PC-3 (cell line): ENCODE measurements at regions not wholly inside any gene's neighbourhood (a gene's known extent, or its start where the extent isn't known, plus 50 kb on each side); places are given as distances from the start of the nearest gene placed in this dataset.

Source experiments
- ATAC-seq: fragments of 200-7000 bp; cut with Tn5 transposase; 2 replicates; pipeline ENCODE4 v1.9.1; 2020; ENCODE audit warnings: mild to moderate bottlenecking, moderate library complexity
- BruUV-seq: library from RNA; stranded (reverse); fragments of 400-500 nt; replicated peaks from 2 replicates; lab custom pipeline; 2021; lab: Mats Ljungman, UMichigan
- CTCF ChIA-PET: fragments of 300-600 bp; sonication (Branson Sonifier 250); formaldehyde crosslinking; loops from one replicate; lab custom pipeline; 2022; ENCODE audit warnings: antibody characterized with exemption; lab: Charles Lee
- POLR2A ChIA-PET: fragments of 300-600 bp; sonication (Branson Sonifier 250); formaldehyde crosslinking; loops from one replicate; lab custom pipeline; 2022; ENCODE audit warnings: antibody characterized with exemption; ENCODE audit not compliant: unreplicated experiment; lab: Charles Lee
- DNase-seq: peaks from one replicate; pipeline ENCODE4 v3.0.0-alpha.2; 2015
- H2AFZ ChIP-seq: fragments of 300-600 bp; sonication (generic); 2 replicates; pipeline ENCODE4 v1.6.0; 2016; ENCODE audit warnings: antibody characterized with exemption, low read length
- H3F3A ChIP-seq: fragments of 300-600 bp; sonication (generic); one replicate; pipeline ENCODE4 v1.6.0; 2017; ENCODE audit warnings: antibody characterized with exemption, low read length, control low read depth, mild to moderate bottlenecking; ENCODE audit not compliant: unreplicated experiment
- H3K27ac ChIP-seq: fragments of 300-600 bp; sonication (generic); 2 replicates; pipeline ENCODE4 v1.5.1; 2016; ENCODE audit warnings: mild to moderate bottlenecking, low read length
- H3K27me3 ChIP-seq: fragments of 300-600 bp; sonication (generic); 2 replicates; pipeline ENCODE4 v1.6.1; 2016; ENCODE audit warnings: low read length, mixed read lengths
- H3K36me3 ChIP-seq: fragments of 300-600 bp; sonication (generic); 2 replicates; pipeline ENCODE4 v1.6.1; 2016; ENCODE audit warnings: low read depth, mixed run types, low read length, mixed read lengths
- H3K4me1 ChIP-seq: fragments of 300-600 bp; sonication (generic); 2 replicates; pipeline ENCODE4 v1.5.1; 2016; ENCODE audit warnings: low read length; ENCODE audit not compliant: insufficient read depth
- H3K4me2 ChIP-seq: fragments of 300-600 bp; sonication (generic); 2 replicates; pipeline ENCODE4 v1.6.0; 2016; ENCODE audit warnings: low read length
- H3K4me3 ChIP-seq: fragments of 300-600 bp; sonication (generic); 2 replicates; pipeline ENCODE4 v1.5.1; 2016; ENCODE audit warnings: mild to moderate bottlenecking, low read length, mixed read lengths
- H3K79me2 ChIP-seq: fragments of 300-600 bp; sonication (generic); 2 replicates; pipeline ENCODE4 v1.6.1; 2017; ENCODE audit warnings: low read length, mixed read lengths
- H3K9ac ChIP-seq: fragments of 300-600 bp; sonication (generic); 2 replicates; pipeline ENCODE4 v1.6.0; 2016; ENCODE audit warnings: mild to moderate bottlenecking, low read length
- H3K9me2 ChIP-seq: fragments of 300-600 bp; sonication (generic); replicated peaks from 2 replicates; pipeline ENCODE4 v1.6.1; 2016; ENCODE audit warnings: mixed run types, low read length, mixed read lengths
- H3K9me3 ChIP-seq: fragments of 300-600 bp; sonication (generic); 2 replicates; pipeline ENCODE4 v1.6.1; 2016; ENCODE audit warnings: low read length, mixed read lengths
- H4K20me1 ChIP-seq: fragments of 300-600 bp; sonication (generic); 2 replicates; pipeline ENCODE4 v1.6.1; 2016; ENCODE audit warnings: low read length, mixed read lengths
- EZH2 ChIP-seq: fragments of 300-600 bp; sonication (generic); IDR thresholded peaks from one replicate; pipeline ENCODE4 v1.6.1; 2017; ENCODE audit warnings: antibody characterized with exemption, mild to moderate bottlenecking, low read length; ENCODE audit not compliant: unreplicated experiment
- EZH2phosphoT487 ChIP-seq: fragments of 300-600 bp; sonication (generic); IDR thresholded peaks from 2 replicates; pipeline ENCODE4 v1.6.1; 2018; ENCODE audit warnings: mild to moderate bottlenecking, antibody characterized with exemption, low read length, borderline replicate concordance
- intact Hi-C: fragments of 100-400 bp; cut with micrococcal nuclease; formaldehyde crosslinking; loops from 2 replicates; pipeline ENCODE4 v1.9.0; 2023
- TF ChIP-seq, protein P1 (sequence below): fragments of 300-600 bp; sonication (generic); conservative IDR thresholded peaks from 2 replicates; pipeline ENCODE4 v1.5.1; 2017; ENCODE audit warnings: antibody characterized with exemption, low read depth, mild to moderate bottlenecking, low read length

- DNase-seq, result no peak
- Histone ChIP-seq H3K27me3 (no peaks in the 10 kb centered on the region), H3K9me3 (no peaks in the 10 kb centered on the region), H3K27ac (no peak overlapping the region), H3K9me2 (no peaks in the 10 kb centered on the region), H3K4me2 (no peak overlapping the region), H3F3A (no peaks in the 10 kb centered on the region), H2AFZ (no peak overlapping the region), H3K36me3 (no peaks in the 10 kb centered on the region), H3K4me3 (no peak overlapping the region), H3K79me2 (no peaks in the 10 kb centered on the region), H3K4me1 (peaks cover 15% of the 10 kb centered on the region), H3K9ac (no peak overlapping the region), H4K20me1 (no peaks in the 10 kb centered on the region)
- TF ChIP-seq, protein P1, sequence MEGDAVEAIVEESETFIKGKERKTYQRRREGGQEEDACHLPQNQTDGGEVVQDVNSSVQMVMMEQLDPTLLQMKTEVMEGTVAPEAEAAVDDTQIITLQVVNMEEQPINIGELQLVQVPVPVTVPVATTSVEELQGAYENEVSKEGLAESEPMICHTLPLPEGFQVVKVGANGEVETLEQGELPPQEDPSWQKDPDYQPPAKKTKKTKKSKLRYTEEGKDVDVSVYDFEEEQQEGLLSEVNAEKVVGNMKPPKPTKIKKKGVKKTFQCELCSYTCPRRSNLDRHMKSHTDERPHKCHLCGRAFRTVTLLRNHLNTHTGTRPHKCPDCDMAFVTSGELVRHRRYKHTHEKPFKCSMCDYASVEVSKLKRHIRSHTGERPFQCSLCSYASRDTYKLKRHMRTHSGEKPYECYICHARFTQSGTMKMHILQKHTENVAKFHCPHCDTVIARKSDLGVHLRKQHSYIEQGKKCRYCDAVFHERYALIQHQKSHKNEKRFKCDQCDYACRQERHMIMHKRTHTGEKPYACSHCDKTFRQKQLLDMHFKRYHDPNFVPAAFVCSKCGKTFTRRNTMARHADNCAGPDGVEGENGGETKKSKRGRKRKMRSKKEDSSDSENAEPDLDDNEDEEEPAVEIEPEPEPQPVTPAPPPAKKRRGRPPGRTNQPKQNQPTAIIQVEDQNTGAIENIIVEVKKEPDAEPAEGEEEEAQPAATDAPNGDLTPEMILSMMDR, result no peak
- TF ChIP-seq EZH2 (no peak), EZH2phosphoT487 (no peak)
- ChIA-PET POLR2A (no interaction called here), CTCF (no interaction called here)
- ATAC-seq, result no peak
- intact Hi-C loops, result no loop called here
- BruUV-seq, result no TSS peak
Observed at GRCh38 chr3:193903966-193904365, 232.0 kb upstream of the HES1 start.

- no peak overlapping the region for H3K27ac ChIP-seq
- H3K4me2 ChIP-seq, result no peak overlapping the region
- POLR2A ChIA-PET, result interaction anchor here (0.6 kb wide), 1 partner anchor 79 kb away, joined by 3 read pairs; no protein-coding TSS in a partner anchor
- no peaks in the 10 kb centered on the region for H3K36me3 ChIP-seq
- no peak for ATAC-seq
- no peaks in the 10 kb centered on the region for H3K27me3 ChIP-seq
- H3K9me2 ChIP-seq, result no peaks in the 10 kb centered on the region
- CTCF ChIA-PET, result no interaction called here
- no peak overlapping the region for H3K4me3 ChIP-seq
- no peak overlapping the region for H2AFZ ChIP-seq
- H4K20me1 ChIP-seq, result no peaks in the 10 kb centered on the region
- H3K4me1 ChIP-seq, result peaks cover 15% of the 10 kb centered on the region
- TF ChIP-seq, protein P1, result no peak
- TF ChIP-seq EZH2phosphoT487 (no peak), EZH2 (no peak)
- no peaks in the 10 kb centered on the region for H3F3A ChIP-seq
- no peak for DNase-seq
- H3K9me3 ChIP-seq, result no peaks in the 10 kb centered on the region
- H3K79me2 ChIP-seq, result no peaks in the 10 kb centered on the region
- intact Hi-C loops, result no loop called here
- BruUV-seq, result no TSS peak
- no peak overlapping the region for H3K9ac ChIP-seq
Observed at GRCh38 chr3:193905541-193906396, 230.2 kb upstream of the HES1 start.

DNA sequence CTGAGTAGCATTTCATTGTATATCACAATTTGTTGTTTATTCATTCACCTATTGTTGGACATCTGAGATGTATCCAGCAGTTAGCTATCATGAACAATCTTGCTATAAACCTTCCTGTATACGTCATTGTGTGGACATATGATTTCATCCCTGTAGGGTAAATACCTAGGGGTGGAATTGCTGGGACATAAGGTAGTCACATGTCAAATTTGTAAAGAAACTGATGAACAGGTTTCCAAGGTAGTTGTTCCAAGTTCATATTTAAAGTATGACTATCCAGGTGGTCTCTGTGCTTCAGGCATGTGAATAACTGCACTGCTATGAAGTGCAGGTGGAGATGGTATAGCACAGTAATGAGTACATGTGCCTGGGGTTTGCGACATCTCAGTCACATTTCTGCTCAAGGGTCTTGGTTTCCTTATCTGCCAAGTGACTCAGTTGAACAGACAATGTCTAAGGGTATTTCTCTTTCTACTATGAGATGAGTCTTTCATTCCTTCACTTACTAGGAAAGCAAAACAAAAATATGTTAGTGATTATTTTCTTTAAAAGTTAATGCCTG is 229.0 kb upstream of the HES1 start:
- ChIA-PET POLR2A (interaction anchor here (0.6 kb wide), 1 partner anchor 26 kb away, joined by 3 read pairs; no protein-coding TSS in a partner anchor), CTCF (no interaction called here)
- no peaks in the 10 kb centered on the region for H4K20me1 ChIP-seq
- H3F3A ChIP-seq, result no peaks in the 10 kb centered on the region
- ATAC-seq, result no peak
- H3K9ac ChIP-seq, result no peak overlapping the region
- no peak overlapping the region for H3K4me2 ChIP-seq
- H3K4me1 ChIP-seq, result peaks cover 15% of the 10 kb centered on the region
- H3K9me2 ChIP-seq, result no peaks in the 10 kb centered on the region
- H3K36me3 ChIP-seq, result no peaks in the 10 kb centered on the region
- TF ChIP-seq, protein P1, result no peak
- TF ChIP-seq EZH2phosphoT487, result no peak
- no peak for TF ChIP-seq EZH2
- H2AFZ ChIP-seq, result no peak overlapping the region
- no peak overlapping the region for H3K27ac ChIP-seq
- H3K4me3 ChIP-seq, result no peak overlapping the region
- BruUV-seq, result no TSS peak
- no peaks in the 10 kb centered on the region for H3K9me3 ChIP-seq
- no peaks in the 10 kb centered on the region for H3K27me3 ChIP-seq
- no peaks in the 10 kb centered on the region for H3K79me2 ChIP-seq
- DNase-seq, result peak; percentile 44
- intact Hi-C loops, result no loop called here
